Thyroid gland (tissue), 4 donors: ENCODE measurements at regions not wholly inside any gene's neighbourhood (a gene's known extent, or its start where the extent isn't known, plus 50 kb on each side); places are given as distances from the start of the nearest gene placed in this dataset.

Experiments used
- DNase-seq, 2 donors: peaks; one replicate each; pipeline ENCODE4 v3.0.0-alpha.2; 2019
- H3K27ac ChIP-seq, 3 donors: fragments of 200-600 bp; sonication (generic); 1 replicate in 2 of 3; 2 replicates in 1 of 3; pipeline ENCODE4 v1.5.1; 2016 to 2019; ENCODE audit warnings: mild to moderate bottlenecking in 1 of 3, moderate library complexity in 1 of 3
- H3K27me3 ChIP-seq: fragments of 200-600 bp; sonication (generic); one replicate; pipeline ENCODE4 v1.5.1; 2019
- H3K36me3 ChIP-seq, 2 donors: fragments of 200-600 bp; sonication (generic); one replicate each; pipeline ENCODE4 v1.5.1; 2016 to 2019
- H3K4me1 ChIP-seq, 2 donors: fragments of 200-600 bp; sonication (generic); one replicate each; pipeline ENCODE4 v1.5.1; 2017 to 2019
- H3K4me3 ChIP-seq, 3 donors: fragments of 200-600 bp; sonication (generic); replicated peaks in 1 of 3; 1 replicate in 2 of 3; 2 replicates in 1 of 3; pipeline ENCODE4 v1.5.1; 2016; ENCODE audit warnings: mild to moderate bottlenecking in 1 of 3
- H3K9me3 ChIP-seq: fragments of 200-600 bp; sonication (generic); one replicate; pipeline ENCODE4 v1.5.1; 2017
- CTCF ChIP-seq, 6 experiments: fragments of 200-600 bp in 3 of 6; fragments of 450-650 bp in 3 of 6; sonication (generic) in 3 of 6; IDR thresholded peaks; one replicate each; pipeline ENCODE4 v1.5.1; 2016 to 2019; ENCODE audit warnings: antibody characterized with exemption in 6 of 6, mild to moderate bottlenecking in 2 of 6, inconsistent platforms in 1 of 6, moderate library complexity in 1 of 6
- POLR2A ChIP-seq, 2 donors: fragments of 450-650 bp; IDR thresholded peaks; one replicate each; pipeline ENCODE4 v1.6.1; 2017; ENCODE audit warnings: antibody characterized with exemption in 2 of 2, mild to moderate bottlenecking in 2 of 2, moderate library complexity in 1 of 2
- WGBS, 2 donors: methylation state at CpG; one replicate each; pipeline ENCODE4 v1.1.5; 2017; 5-methylcytosine and 5-hydroxymethylcytosine counted together
- intact Hi-C: fragments of 100-400 bp; cut with DNase I; formaldehyde crosslinking; loops from one replicate; pipeline ENCODE4 v1.15.1; 2023

- WGBS, 2 donors = 85 to 92% methylated on average over 3 of the region's 3 CpGs
- TF ChIP-seq CTCF (IDR thresholded peaks at IDR 0.05) = no peak
- TF ChIP-seq POLR2A (IDR thresholded peaks at IDR 0.05) = no peak
- no peaks in the 10 kb centered on the region for H3K36me3 ChIP-seq
- no peak overlapping the region for H3K4me3 ChIP-seq
- intact Hi-C loops = no loop called here
- no peak for DNase-seq
- H3K9me3 ChIP-seq = no peaks in the 10 kb centered on the region
- H3K27me3 ChIP-seq = no peaks in the 10 kb centered on the region
- no peak overlapping the region for H3K27ac ChIP-seq
- no peaks in the 10 kb centered on the region for H3K4me1 ChIP-seq
Observed at GRCh38 chr1:38169121-38169520, 122.5 kb upstream of the POU3F1 start.

GRCh38 chr1:38168365-38168764 is 121.8 kb upstream of the POU3F1 start:
- intact Hi-C loops = no loop called here
- DNase-seq = no peak
- no peaks in the 10 kb centered on the region for H3K4me1 ChIP-seq

GRCh38 chr1:38166461-38166860 is 119.9 kb upstream of the POU3F1 start:
- H3K4me1 ChIP-seq = no peaks in the 10 kb centered on the region
- H3K27me3 ChIP-seq = no peaks in the 10 kb centered on the region
- 84 to 95% methylated on average over 4 of the region's 4 CpGs for WGBS, 2 donors
- no peak overlapping the region for H3K4me3 ChIP-seq
- H3K36me3 ChIP-seq = no peaks in the 10 kb centered on the region
- intact Hi-C loops = no loop called here
- DNase-seq = no peak
- no peaks in the 10 kb centered on the region for H3K9me3 ChIP-seq
- H3K27ac ChIP-seq = no peak overlapping the region
- TF ChIP-seq POLR2A (IDR thresholded peaks at IDR 0.05) = no peak
- no peak for TF ChIP-seq CTCF (IDR thresholded peaks at IDR 0.05)

More at GRCh38 chr1:38168365-38168764, 121.8 kb upstream of the POU3F1 start:
- WGBS, 2 donors = 86 to 90% methylated on average over 2 of the region's 2 CpGs
- no peaks in the 10 kb centered on the region for H3K36me3 ChIP-seq
- no peak overlapping the region for H3K27ac ChIP-seq
- H3K27me3 ChIP-seq = no peaks in the 10 kb centered on the region
- H3K9me3 ChIP-seq = no peaks in the 10 kb centered on the region
- no peak for TF ChIP-seq CTCF (IDR thresholded peaks at IDR 0.05)
- TF ChIP-seq POLR2A (IDR thresholded peaks at IDR 0.05) = no peak
- H3K4me3 ChIP-seq = no peak overlapping the region

GRCh38 chr1:38153778-38154470 is 107.3 kb upstream of the POU3F1 start:
- no peak for TF ChIP-seq POLR2A (IDR thresholded peaks at IDR 0.05)
- TF ChIP-seq CTCF (IDR thresholded peaks at IDR 0.05) = no peak
- Histone ChIP-seq H3K36me3 (no peaks in the 10 kb centered on the region), H3K27me3 (no peaks in the 10 kb centered on the region), H3K27ac (no peak overlapping the region), H3K4me1 (no peaks in the 10 kb centered on the region), H3K4me3 (no peak overlapping the region), H3K9me3 (no peaks in the 10 kb centered on the region)
- 78 to 84% methylated on average over 12 of the region's 12 CpGs for WGBS, 2 donors
- intact Hi-C loops = no loop called here
- DNase-seq = no peak

GRCh38 chr1:38153066-38153777 is 106.6 kb upstream of the POU3F1 start:
- intact Hi-C loops = no loop called here
- H3K27ac ChIP-seq = no peak overlapping the region
- no peaks in the 10 kb centered on the region for H3K27me3 ChIP-seq
- no peaks in the 10 kb centered on the region for H3K9me3 ChIP-seq
- no peaks in the 10 kb centered on the region for H3K36me3 ChIP-seq
- TF ChIP-seq POLR2A (IDR thresholded peaks at IDR 0.05) (no peak), CTCF (IDR thresholded peaks at IDR 0.05) (no peak)
- no peaks in the 10 kb centered on the region for H3K4me1 ChIP-seq
- H3K4me3 ChIP-seq = no peak overlapping the region
- 49% methylated on average over 6 of the region's 6 CpGs for WGBS, 2 donors
- no peak for DNase-seq
